Hematopoietic multipotent progenitor cell treated with erythropoietin and hydrocortisone succinate and interleukin-3 and kit ligand, for 15 days (in vitro differentiated cells): ENCODE measurements at regions not wholly inside any gene's neighbourhood (a gene's known extent, or its start where the extent isn't known, plus 50 kb on each side); places are given as distances from the start of the nearest gene placed in this dataset.

Experiments
- DNase-seq: peaks from one replicate; pipeline ENCODE4 v3.0.0-alpha.2; 2015; ENCODE audit warnings: low spot score

GRCh38 chr13:97057176-97057575 is 62.9 kb upstream of the OXGR1 start:
- DNase-seq = no peak

GRCh38 chr13:97058391-97058790 is 64.1 kb upstream of the OXGR1 start:
- no peak for DNase-seq

GRCh38 chr13:97058926-97059325 is 64.7 kb upstream of the OXGR1 start:
- no peak for DNase-seq

GRCh38 chr13:97067017-97067895 is 73.0 kb upstream of the OXGR1 start:
- DNase-seq = no peak

- no peak for DNase-seq
Observed at GRCh38 chr13:97068151-97068550, 73.9 kb upstream of the OXGR1 start.

- DNase-seq = no peak
Observed at GRCh38 chr13:97069050-97069815, 75.0 kb upstream of the OXGR1 start.

- no peak for DNase-seq
Observed at GRCh38 chr13:97072297-97072696, 78.0 kb upstream of the OXGR1 start.

- DNase-seq = no peak
Observed at GRCh38 chr13:97074618-97075017, 80.3 kb upstream of the OXGR1 start.

- DNase-seq = no peak
Observed at GRCh38 chr13:97076898-97077297, 82.6 kb upstream of the OXGR1 start.

GRCh38 chr13:97077341-97077740 is 83.1 kb upstream of the OXGR1 start:
- no peak for DNase-seq

GRCh38 chr13:97079726-97080125 is 85.5 kb upstream of the OXGR1 start:
- no peak for DNase-seq

- no peak for DNase-seq
Observed at GRCh38 chr13:97082461-97083207, 88.4 kb upstream of the OXGR1 start.

GRCh38 chr13:97091196-97091595 is 96.9 kb upstream of the OXGR1 start:
- DNase-seq = no peak

GRCh38 chr13:97100821-97101220 is 106.5 kb upstream of the OXGR1 start:
- no peak for DNase-seq

GRCh38 chr13:97101912-97102708 is 107.8 kb upstream of the OXGR1 start:
- no peak for DNase-seq

GRCh38 chr13:97106323-97106722 is 112.0 kb upstream of the OXGR1 start:
- no peak for DNase-seq

GRCh38 chr13:97107815-97108529 is 113.7 kb upstream of the OXGR1 start:
- DNase-seq = no peak

- peak; percentile 34 for DNase-seq
Observed at GRCh38 chr13:97108530-97108900, 113.6 kb upstream of the MBNL2 start.

- no peak for DNase-seq
Observed at GRCh38 chr13:97109256-97109655, 112.9 kb upstream of the MBNL2 start.

GRCh38 chr13:97109841-97110492 is 112.2 kb upstream of the MBNL2 start:
- DNase-seq = peak; percentile 77

- DNase-seq = no peak
Observed at GRCh38 chr13:97110936-97111335, 111.2 kb upstream of the MBNL2 start.
